CD4-positive, alpha-beta T cell (primary cell): ENCODE measurements at regions not wholly inside any gene's neighbourhood (a gene's known extent, or its start where the extent isn't known, plus 50 kb on each side); places are given as distances from the start of the nearest gene placed in this dataset.

Experiments used
- ATAC-seq: fragments of 200-7000 bp; cut with Tn5 transposase; one replicate; pipeline ENCODE4 v1.10.0; 2022; ENCODE audit warnings: mild to moderate bottlenecking; ENCODE audit not compliant: poor library complexity
- CTCF ChIA-PET: fragments of 350-600 bp; sonication (Branson Sonifier 250); formaldehyde crosslinking; loops from one replicate; lab custom pipeline; 2021; ENCODE audit warnings: antibody characterized with exemption, inconsistent platforms; lab: Charles Lee
- POLR2A ChIA-PET: fragments of 350-600 bp; sonication (Branson Sonifier 250); formaldehyde crosslinking; loops from one replicate; lab custom pipeline; 2021; ENCODE audit warnings: antibody characterized with exemption, inconsistent platforms; lab: Charles Lee
- DNase-seq, 14 experiments: peaks; one replicate each; pipeline ENCODE4 v3.0.0-alpha.2; 2013 to 2020; ENCODE audit warnings: mixed read lengths in 2 of 14
- H3K27ac ChIP-seq, 2 donors: one replicate each; pipeline versions ENCODE4 v1.5.1 to v1.7.0; 2013; ENCODE audit warnings: low read length in 2 of 2, low read depth in 1 of 2, mild to moderate bottlenecking in 1 of 2
- H3K27me3 ChIP-seq, 2 experiments: 1 replicate in 1 of 2; 2 replicates in 1 of 2; pipeline versions ENCODE4 v1.6.1 to v1.7.0; 2013; ENCODE audit warnings: low read length in 2 of 2, control low read depth in 1 of 2, mild to moderate bottlenecking in 1 of 2, moderate library complexity in 1 of 2; ENCODE audit not compliant: insufficient read depth in 2 of 2, control insufficient read depth in 1 of 2
- H3K36me3 ChIP-seq: one replicate; pipeline ENCODE4 v1.6.1; 2013; ENCODE audit warnings: low read length, control low read depth; ENCODE audit not compliant: insufficient read depth
- H3K4me1 ChIP-seq: one replicate; pipeline ENCODE4 v1.6.1; 2013; ENCODE audit warnings: low read length, control low read depth; ENCODE audit not compliant: insufficient read depth
- H3K4me3 ChIP-seq: one replicate; pipeline ENCODE4 v1.5.1; 2013; ENCODE audit warnings: mild to moderate bottlenecking, low read length, moderate library complexity
- H3K9me3 ChIP-seq, 2 experiments: 1 replicate in 1 of 2; 2 replicates in 1 of 2; pipeline versions ENCODE4 v1.6.1 to v1.7.0; 2013; ENCODE audit warnings: low read length in 2 of 2, mild to moderate bottlenecking in 2 of 2, control low read depth in 1 of 2, moderate library complexity in 1 of 2; ENCODE audit not compliant: control insufficient read depth in 1 of 2, insufficient read depth in 1 of 2
- H3K27ac Mint-ChIP-seq: one replicate; pipeline ENCODE4 v1.8.0; 2020; ENCODE audit warnings: mixed read lengths
- H3K27me3 Mint-ChIP-seq: one replicate; pipeline ENCODE4 v1.8.0; 2021; ENCODE audit warnings: mixed read lengths
- H3K36me3 Mint-ChIP-seq: one replicate; pipeline ENCODE4 v1.8.0; 2021; ENCODE audit warnings: low read depth, mixed read lengths
- H3K4me1 Mint-ChIP-seq: one replicate; pipeline ENCODE4 v1.8.0; 2021; ENCODE audit warnings: low read depth, mixed read lengths
- H3K4me3 Mint-ChIP-seq: one replicate; pipeline ENCODE4 v1.8.0; 2020; ENCODE audit warnings: mild to moderate bottlenecking, mixed read lengths
- H3K9me3 Mint-ChIP-seq: one replicate; pipeline ENCODE4 v1.8.0; 2020; ENCODE audit warnings: mixed read lengths
- CTCF ChIP-seq: fragments of 200-600 bp; IDR thresholded peaks from one replicate; pipeline ENCODE4 v1.8.0; 2022; ENCODE audit warnings: antibody characterized with exemption, mild to moderate bottlenecking
- intact Hi-C, 2 experiments: fragments of 100-400 bp; cut with DNase I in 1 of 2; cut with micrococcal nuclease in 1 of 2; formaldehyde crosslinking; loops; one replicate each; pipeline versions ENCODE4 v1.15.1 to v1.9.0; 2023 to 2025; cut with DNase I, micrococcal nuclease

GRCh38 chr5:106759152-106759551 lies 911.6 kb downstream of the EFNA5 start:
- no peaks in the 10 kb centered on the region for H3K9me3 Mint-ChIP-seq
- Histone ChIP-seq H3K9me3 (no peaks in the 10 kb centered on the region), H3K4me3 (no peak overlapping the region), H3K27me3 (no peaks in the 10 kb centered on the region), H3K36me3 (no peaks in the 10 kb centered on the region), H3K4me1 (no peaks in the 10 kb centered on the region), H3K27ac (no peak overlapping the region)
- H3K36me3 Mint-ChIP-seq = no peaks in the 10 kb centered on the region
- no peaks in the 10 kb centered on the region for H3K4me1 Mint-ChIP-seq
- ChIA-PET CTCF (no interaction called here), POLR2A (no interaction called here)
- H3K27ac Mint-ChIP-seq = no peak overlapping the region
- no peak for DNase-seq
- H3K4me3 Mint-ChIP-seq = no peak overlapping the region
- no peak for TF ChIP-seq CTCF
- no peaks in the 10 kb centered on the region for H3K27me3 Mint-ChIP-seq
- intact Hi-C loops = no loop called here
- ATAC-seq = no peak

GRCh38 chr5:106757672-106758071 lies 913.1 kb downstream of the EFNA5 start:
- CTCF ChIA-PET = no interaction called here
- ATAC-seq = no peak
- Histone ChIP-seq H3K4me3 (no peak overlapping the region), H3K27me3 (no peaks in the 10 kb centered on the region), H3K9me3 (no peaks in the 10 kb centered on the region), H3K4me1 (no peaks in the 10 kb centered on the region), H3K36me3 (no peaks in the 10 kb centered on the region), H3K27ac (no peak overlapping the region)
- H3K4me3 Mint-ChIP-seq = no peak overlapping the region
- no peaks in the 10 kb centered on the region for H3K4me1 Mint-ChIP-seq
- DNase-seq = no peak
- intact Hi-C loops = no loop called here
- H3K27ac Mint-ChIP-seq = no peak overlapping the region
- TF ChIP-seq CTCF = no peak
- POLR2A ChIA-PET = no interaction called here
- no peaks in the 10 kb centered on the region for H3K27me3 Mint-ChIP-seq
- no peaks in the 10 kb centered on the region for H3K36me3 Mint-ChIP-seq
- no peaks in the 10 kb centered on the region for H3K9me3 Mint-ChIP-seq

GRCh38 chr5:106755789-106756188 lies 914.9 kb downstream of the EFNA5 start:
- no peaks in the 10 kb centered on the region for H3K9me3 Mint-ChIP-seq
- DNase-seq = no peak
- Histone ChIP-seq H3K4me3 (no peak overlapping the region), H3K9me3 (no peaks in the 10 kb centered on the region), H3K36me3 (no peaks in the 10 kb centered on the region), H3K4me1 (no peaks in the 10 kb centered on the region), H3K27me3 (no peaks in the 10 kb centered on the region), H3K27ac (no peak overlapping the region)
- no peak overlapping the region for H3K4me3 Mint-ChIP-seq
- H3K4me1 Mint-ChIP-seq = no peaks in the 10 kb centered on the region
- H3K36me3 Mint-ChIP-seq = no peaks in the 10 kb centered on the region
- POLR2A ChIA-PET = no interaction called here
- no peak overlapping the region for H3K27ac Mint-ChIP-seq
- ATAC-seq = no peak
- CTCF ChIA-PET = no interaction called here
- H3K27me3 Mint-ChIP-seq = no peaks in the 10 kb centered on the region
- intact Hi-C loops = no loop called here
- TF ChIP-seq CTCF = no peak
